GM10248 (cell line): ENCODE measurements at regions not wholly inside any gene's neighbourhood (a gene's known extent, or its start where the extent isn't known, plus 50 kb on each side); places are given as distances from the start of the nearest gene placed in this dataset.

ENCODE experiments used
- CTCF ChIA-PET: fragments of 300-600 bp; sonication (Branson Sonifier 250); formaldehyde crosslinking; extraction: SDS; loops from one replicate; lab custom pipeline; 2021; ENCODE audit warnings: antibody characterized with exemption; lab: Yijun Ruan, JAX
- POLR2A ChIA-PET: fragments of 350-650 bp; sonication (Branson Sonifier 250); formaldehyde crosslinking; extraction: SDS; loops from one replicate; lab custom pipeline; 2020; ENCODE audit warnings: antibody characterized with exemption; lab: Yijun Ruan, JAX
- DNase-seq: peaks from one replicate; pipeline ENCODE4 v3.0.0; 2012; ENCODE audit errors: extremely low spot score
- CTCF ChIP-seq: IDR thresholded peaks from 2 replicates; pipeline ENCODE4 v1.5.1; 2012; ENCODE audit warnings: mild to moderate bottlenecking, low read depth; ENCODE audit errors: extremely low read depth, missing control alignments, control extremely low read depth

GRCh38 chr5:57784121-57784520 is 301.5 kb upstream of the ACTBL2 start:
- POLR2A ChIA-PET, result no interaction called here
- CTCF ChIA-PET, result no interaction called here
- DNase-seq, result no peak
- TF ChIP-seq CTCF, result no peak

- no peak for DNase-seq
- ChIA-PET CTCF (no interaction called here), POLR2A (no interaction called here)
- no peak for TF ChIP-seq CTCF
Observed at GRCh38 chr5:57783693-57784092, 301.1 kb upstream of the ACTBL2 start.

- TF ChIP-seq CTCF, result no peak
- DNase-seq, result no peak
- ChIA-PET CTCF (interaction anchor here (1.2 kb wide), 1 partner anchor 680 kb away, joined by 3 read pairs; no protein-coding TSS in a partner anchor), POLR2A (no interaction called here)
Observed at GRCh38 chr5:57780961-57781325, 298.3 kb upstream of the ACTBL2 start.

- no peak for TF ChIP-seq CTCF
- CTCF ChIA-PET, result interaction anchor here (0.9 to 4.6 kb wide), 7 partner anchors 13 to 681 kb away, joined by 3 to 68 read pairs (median 4); partner anchors contain the start of gene PLK2
- POLR2A ChIA-PET, result no interaction called here
- DNase-seq, result no peak
Observed at GRCh38 chr5:57780306-57780960, 297.8 kb upstream of the ACTBL2 start.

GRCh38 chr5:57779383-57780223 is 297.0 kb upstream of the ACTBL2 start:
- no peak for DNase-seq
- TF ChIP-seq CTCF, result peak; percentile 40
- POLR2A ChIA-PET, result no interaction called here
- CTCF ChIA-PET, result interaction anchor here (0.6 to 4.6 kb wide), 18 partner anchors 9 to 1572 kb away, joined by 3 to 68 read pairs (median 4); partner anchors contain the start of gene PLK2

- no peak for TF ChIP-seq CTCF
- POLR2A ChIA-PET, result no interaction called here
- CTCF ChIA-PET, result interaction anchor here (0.6 to 4.6 kb wide), 15 partner anchors 8 to 1573 kb away, joined by 3 to 68 read pairs (median 5); partner anchors contain the start of gene PLK2
- DNase-seq, result no peak
Observed at GRCh38 chr5:57778501-57779091, 296.0 kb upstream of the ACTBL2 start.
